Myocyte (in vitro differentiated cells): ENCODE measurements at regions not wholly inside any gene's neighbourhood (a gene's known extent, or its start where the extent isn't known, plus 50 kb on each side); places are given as distances from the start of the nearest gene placed in this dataset.

Experiments used
- DNase-seq: peaks from one replicate; pipeline ENCODE4 v3.0.0-alpha.2; 2012; ENCODE audit warnings: low read depth

GRCh38 chr15:77739591-77740378, 107.1 kb upstream of the LINGO1 start:
- no peak for DNase-seq

- peak; percentile 7 for DNase-seq
Observed at GRCh38 chr15:77738441-77739302, 106.0 kb upstream of the LINGO1 start.

- DNase-seq, result no peak
Observed at GRCh38 chr15:77738038-77738370, 105.3 kb upstream of the LINGO1 start.

- no peak for DNase-seq
Observed at GRCh38 chr15:77737238-77738037, 104.7 kb upstream of the LINGO1 start.

GRCh38 chr15:77734306-77734705, 101.6 kb upstream of the LINGO1 start:
- no peak for DNase-seq

- no peak for DNase-seq
Observed at GRCh38 chr15:77733579-77734300, 101.0 kb upstream of the LINGO1 start.

GRCh38 chr15:77732514-77733335, 100.0 kb upstream of the LINGO1 start:
- no peak for DNase-seq

GRCh38 chr15:77731945-77732344, 99.2 kb upstream of the LINGO1 start:
- no peak for DNase-seq

GRCh38 chr15:77731067-77731466, 98.4 kb upstream of the LINGO1 start:
- no peak for DNase-seq

- no peak for DNase-seq
Observed at GRCh38 chr15:77727635-77728304, 95.1 kb upstream of the LINGO1 start.

- no peak for DNase-seq
Observed at GRCh38 chr15:77724715-77725114, 92.0 kb upstream of the LINGO1 start.

- no peak for DNase-seq
Observed at GRCh38 chr15:77723756-77724155, 91.0 kb upstream of the LINGO1 start.

- no peak for DNase-seq
Observed at GRCh38 chr15:77722759-77723460, 90.2 kb upstream of the LINGO1 start.

- DNase-seq, result no peak
Observed at GRCh38 chr15:77721963-77722362, 89.3 kb upstream of the LINGO1 start.

- DNase-seq, result no peak
Observed at GRCh38 chr15:77720655-77721054, 87.9 kb upstream of the LINGO1 start.

- no peak for DNase-seq
Observed at GRCh38 chr15:77720173-77720572, 87.5 kb upstream of the LINGO1 start.

GRCh38 chr15:77719450-77719849, 86.7 kb upstream of the LINGO1 start:
- no peak for DNase-seq

- no peak for DNase-seq
Observed at GRCh38 chr15:77717333-77717990, 84.8 kb upstream of the LINGO1 start.
